ENCODE measurements at regions not wholly inside any gene's neighbourhood (a gene's known extent, or its start where the extent isn't known, plus 50 kb on each side); places are given as distances from the start of the nearest gene placed in this dataset.

GRCh38 chr13:65093357-65093756, 2136.8 kb downstream of the PCDH9 start:
- DNase-seq, result no peak

- no peak for DNase-seq
Measured at GRCh38 chr13:65091031-65091430, 2139.1 kb downstream of the PCDH9 start.

- DNase-seq, result no peak
Measured at GRCh38 chr13:65090186-65090585, 2139.9 kb downstream of the PCDH9 start.

- no peak for DNase-seq
Measured at GRCh38 chr13:65088906-65089305, 2141.2 kb downstream of the PCDH9 start.

GRCh38 chr13:65085977-65086376, 2144.2 kb downstream of the PCDH9 start:
- no peak for DNase-seq

GRCh38 chr13:65074248-65074647, 2155.9 kb downstream of the PCDH9 start:
- no peak for DNase-seq

- DNase-seq, result no peak
Measured at GRCh38 chr13:65064967-65065366, 2165.2 kb downstream of the PCDH9 start.

- no peak for DNase-seq
Measured at GRCh38 chr13:65063753-65064152, 2166.4 kb downstream of the PCDH9 start.

GRCh38 chr13:65057986-65058385, 2172.2 kb downstream of the PCDH9 start:
- DNase-seq, result no peak

GRCh38 chr13:65054277-65054676, 2175.9 kb downstream of the PCDH9 start:
- no peak for DNase-seq

- no peak for DNase-seq
Measured at GRCh38 chr13:65036999-65037398, 2193.1 kb downstream of the PCDH9 start.

- DNase-seq, result no peak
Measured at GRCh38 chr13:65035302-65035701, 2194.8 kb downstream of the PCDH9 start.

GRCh38 chr13:65034266-65034665, 2195.9 kb downstream of the PCDH9 start:
- DNase-seq, result no peak

GRCh38 chr13:65032825-65033224, 2197.3 kb downstream of the PCDH9 start:
- DNase-seq, result no peak

- DNase-seq, result no peak
Measured at GRCh38 chr13:65028101-65028500, 2202.0 kb downstream of the PCDH9 start.

- DNase-seq, result no peak
Measured at GRCh38 chr13:65026505-65026904, 2203.6 kb downstream of the PCDH9 start.

GRCh38 chr13:65011378-65011777, 2218.8 kb downstream of the PCDH9 start:
- no peak for DNase-seq

- no peak for DNase-seq
Measured at GRCh38 chr13:64997438-64997837, 2232.7 kb downstream of the PCDH9 start.

GRCh38 chr13:64993514-64994164, 2236.5 kb downstream of the PCDH9 start:
- no peak for DNase-seq

GRCh38 chr13:64992314-64992713, 2237.8 kb downstream of the PCDH9 start:
- no peak for DNase-seq

- no peak for DNase-seq
Measured at GRCh38 chr13:64985075-64985474, 2245.1 kb downstream of the PCDH9 start.

GRCh38 chr13:64962404-64962803, 2267.7 kb downstream of the PCDH9 start:
- no peak for DNase-seq

GRCh38 chr13:64959276-64959675, 2270.9 kb downstream of the PCDH9 start:
- no peak for DNase-seq

GRCh38 chr13:64958106-64958505, 2272.0 kb downstream of the PCDH9 start:
- no peak for DNase-seq

GRCh38 chr13:64938660-64939059, 2291.5 kb downstream of the PCDH9 start:
- DNase-seq, result no peak

All from activated CD8-positive, alpha-beta memory T cell treated with anti-CD3 and anti-CD28 coated beads, Interleukin-2, amount 50 U/mL, for 4 hours (primary cell).